ENCODE measurements at regions not wholly inside any gene's neighbourhood (a gene's known extent, or its start where the extent isn't known, plus 50 kb on each side); places are given as distances from the start of the nearest gene placed in this dataset.

DNA sequence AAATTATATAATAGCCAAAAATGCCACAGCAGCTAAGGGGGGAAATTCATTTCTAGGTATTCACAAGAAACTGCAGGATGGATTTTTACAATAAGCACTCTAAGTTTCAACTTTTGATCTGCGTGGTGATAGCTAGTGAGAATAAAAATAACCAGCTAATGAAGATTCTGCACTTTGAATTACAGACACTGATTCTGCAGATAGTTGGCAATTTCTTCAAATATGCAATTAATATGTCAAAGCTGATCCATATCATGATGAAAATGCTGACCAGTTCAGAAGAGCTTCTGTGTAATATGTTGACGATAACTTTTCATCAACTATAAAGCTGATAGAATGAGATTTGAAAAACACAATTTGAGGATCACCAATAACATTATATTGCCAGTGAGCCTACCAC, 1272.9 kb downstream of the EFNB2 start:
- no peak for TF ChIP-seq POLR2A (IDR thresholded peaks at IDR 0.05; ENCODE audit: low read depth)
- TF ChIP-seq, protein P1, sequence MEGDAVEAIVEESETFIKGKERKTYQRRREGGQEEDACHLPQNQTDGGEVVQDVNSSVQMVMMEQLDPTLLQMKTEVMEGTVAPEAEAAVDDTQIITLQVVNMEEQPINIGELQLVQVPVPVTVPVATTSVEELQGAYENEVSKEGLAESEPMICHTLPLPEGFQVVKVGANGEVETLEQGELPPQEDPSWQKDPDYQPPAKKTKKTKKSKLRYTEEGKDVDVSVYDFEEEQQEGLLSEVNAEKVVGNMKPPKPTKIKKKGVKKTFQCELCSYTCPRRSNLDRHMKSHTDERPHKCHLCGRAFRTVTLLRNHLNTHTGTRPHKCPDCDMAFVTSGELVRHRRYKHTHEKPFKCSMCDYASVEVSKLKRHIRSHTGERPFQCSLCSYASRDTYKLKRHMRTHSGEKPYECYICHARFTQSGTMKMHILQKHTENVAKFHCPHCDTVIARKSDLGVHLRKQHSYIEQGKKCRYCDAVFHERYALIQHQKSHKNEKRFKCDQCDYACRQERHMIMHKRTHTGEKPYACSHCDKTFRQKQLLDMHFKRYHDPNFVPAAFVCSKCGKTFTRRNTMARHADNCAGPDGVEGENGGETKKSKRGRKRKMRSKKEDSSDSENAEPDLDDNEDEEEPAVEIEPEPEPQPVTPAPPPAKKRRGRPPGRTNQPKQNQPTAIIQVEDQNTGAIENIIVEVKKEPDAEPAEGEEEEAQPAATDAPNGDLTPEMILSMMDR (IDR thresholded peaks at IDR 0.05): no peak

Data from esophagus muscularis mucosa (tissue), 3 donors.